Stimulated activated memory B cell treated with anti-CD40 and anti-IgM and Interleukin-4, amounts not matched to agents 10 μg/mL and 1 μg/mL and 100 μg/mL, for 72 hours (primary cell): ENCODE measurements at regions not wholly inside any gene's neighbourhood (a gene's known extent, or its start where the extent isn't known, plus 50 kb on each side); places are given as distances from the start of the nearest gene placed in this dataset.

Source experiments
- ATAC-seq: fragments of 150-1000 bp; cut with Tn5 transposase; 2 replicates; pipeline ENCODE4 v1.10.0; 2021
- H3K27ac Mint-ChIP-seq: one replicate; pipeline ENCODE4 v1.8.0; 2022; ENCODE audit warnings: mild to moderate bottlenecking, mixed read lengths
- H3K27me3 Mint-ChIP-seq: one replicate; pipeline ENCODE4 v1.8.0; 2022; ENCODE audit warnings: mixed read lengths
- H3K36me3 Mint-ChIP-seq: one replicate; pipeline ENCODE4 v1.8.0; 2022; ENCODE audit warnings: mixed read lengths
- H3K4me1 Mint-ChIP-seq: one replicate; pipeline ENCODE4 v1.8.0; 2022; ENCODE audit warnings: mixed read lengths
- H3K4me3 Mint-ChIP-seq: one replicate; pipeline ENCODE4 v1.8.0; 2022; ENCODE audit warnings: mild to moderate bottlenecking, moderate library complexity, mixed read lengths
- H3K9me3 Mint-ChIP-seq: one replicate; pipeline ENCODE4 v1.8.0; 2022; ENCODE audit warnings: mixed read lengths

- no peak overlapping the region for H3K27ac Mint-ChIP-seq
- ATAC-seq: no peak
- peaks cover 18% of the 10 kb centered on the region for H3K27me3 Mint-ChIP-seq
- H3K36me3 Mint-ChIP-seq: no peaks in the 10 kb centered on the region
- H3K4me1 Mint-ChIP-seq: no peaks in the 10 kb centered on the region
- H3K4me3 Mint-ChIP-seq: no peak overlapping the region
- no peaks in the 10 kb centered on the region for H3K9me3 Mint-ChIP-seq
These were observed 190.4 kb upstream of the MCHR2 start for GRCh38 chr6:100184473-100184872.

- Mint-ChIP-seq H3K4me3 (no peak overlapping the region), H3K4me1 (no peaks in the 10 kb centered on the region)
These were observed 188.3 kb upstream of the MCHR2 start for GRCh38 chr6:100182313-100182712.

GRCh38 chr6:100181309-100181708, 187.3 kb upstream of the MCHR2 start:
- Mint-ChIP-seq H3K27ac (no peak overlapping the region), H3K9me3 (no peaks in the 10 kb centered on the region), H3K4me3 (no peak overlapping the region), H3K27me3 (peaks cover 26% of the 10 kb centered on the region), H3K36me3 (no peaks in the 10 kb centered on the region), H3K4me1 (no peaks in the 10 kb centered on the region)
- no peak for ATAC-seq

More at GRCh38 chr6:100182313-100182712, 188.3 kb upstream of the MCHR2 start:
- Mint-ChIP-seq H3K36me3 (no peaks in the 10 kb centered on the region), H3K27me3 (peaks cover 26% of the 10 kb centered on the region), H3K27ac (no peak overlapping the region), H3K9me3 (no peaks in the 10 kb centered on the region)
- no peak for ATAC-seq

GRCh38 chr6:100179576-100179975, 185.6 kb upstream of the MCHR2 start:
- ATAC-seq: no peak
- no peaks in the 10 kb centered on the region for H3K4me1 Mint-ChIP-seq
- no peak overlapping the region for H3K4me3 Mint-ChIP-seq
- H3K9me3 Mint-ChIP-seq: no peaks in the 10 kb centered on the region
- H3K36me3 Mint-ChIP-seq: no peaks in the 10 kb centered on the region
- no peak overlapping the region for H3K27ac Mint-ChIP-seq
- H3K27me3 Mint-ChIP-seq: peaks cover 26% of the 10 kb centered on the region

- no peaks in the 10 kb centered on the region for H3K4me1 Mint-ChIP-seq
- no peaks in the 10 kb centered on the region for H3K9me3 Mint-ChIP-seq
- no peak for ATAC-seq
- H3K36me3 Mint-ChIP-seq: no peaks in the 10 kb centered on the region
- H3K27me3 Mint-ChIP-seq: peaks cover 26% of the 10 kb centered on the region
- H3K27ac Mint-ChIP-seq: no peak overlapping the region
- no peak overlapping the region for H3K4me3 Mint-ChIP-seq
These were observed 183.9 kb upstream of the MCHR2 start for GRCh38 chr6:100177956-100178355.

GRCh38 chr6:100176951-100177710, 183.1 kb upstream of the MCHR2 start:
- Mint-ChIP-seq H3K9me3 (no peaks in the 10 kb centered on the region), H3K27ac (no peak overlapping the region), H3K4me1 (no peaks in the 10 kb centered on the region), H3K4me3 (no peak overlapping the region), H3K36me3 (no peaks in the 10 kb centered on the region), H3K27me3 (peaks cover 21% of the 10 kb centered on the region)
- no peak for ATAC-seq

GRCh38 chr6:100176311-100176950, 182.4 kb upstream of the MCHR2 start:
- Mint-ChIP-seq H3K27me3 (peaks cover 14% of the 10 kb centered on the region), H3K27ac (no peak overlapping the region), H3K4me1 (no peaks in the 10 kb centered on the region), H3K36me3 (no peaks in the 10 kb centered on the region), H3K4me3 (no peak overlapping the region), H3K9me3 (no peaks in the 10 kb centered on the region)
- ATAC-seq: no peak

GRCh38 chr6:100175814-100176310, 181.8 kb upstream of the MCHR2 start:
- H3K9me3 Mint-ChIP-seq: no peaks in the 10 kb centered on the region
- peaks cover 9% of the 10 kb centered on the region for H3K27me3 Mint-ChIP-seq
- H3K27ac Mint-ChIP-seq: no peak overlapping the region
- ATAC-seq: no peak
- no peaks in the 10 kb centered on the region for H3K4me1 Mint-ChIP-seq
- no peak overlapping the region for H3K4me3 Mint-ChIP-seq
- H3K36me3 Mint-ChIP-seq: no peaks in the 10 kb centered on the region

- no peaks in the 10 kb centered on the region for H3K36me3 Mint-ChIP-seq
- H3K9me3 Mint-ChIP-seq: no peaks in the 10 kb centered on the region
- ATAC-seq: no peak
- H3K27ac Mint-ChIP-seq: no peak overlapping the region
- no peaks in the 10 kb centered on the region for H3K27me3 Mint-ChIP-seq
- H3K4me3 Mint-ChIP-seq: no peak overlapping the region
- H3K4me1 Mint-ChIP-seq: no peaks in the 10 kb centered on the region
These were observed 179.2 kb upstream of the MCHR2 start for GRCh38 chr6:100173211-100173610.

GRCh38 chr6:100172322-100172713, 178.3 kb upstream of the MCHR2 start:
- H3K4me1 Mint-ChIP-seq: no peaks in the 10 kb centered on the region
- H3K36me3 Mint-ChIP-seq: no peaks in the 10 kb centered on the region
- ATAC-seq: no peak
- H3K4me3 Mint-ChIP-seq: no peak overlapping the region
- H3K27ac Mint-ChIP-seq: no peak overlapping the region
- no peaks in the 10 kb centered on the region for H3K9me3 Mint-ChIP-seq
- H3K27me3 Mint-ChIP-seq: no peaks in the 10 kb centered on the region

- no peak overlapping the region for H3K27ac Mint-ChIP-seq
- H3K4me1 Mint-ChIP-seq: no peaks in the 10 kb centered on the region
- H3K27me3 Mint-ChIP-seq: no peaks in the 10 kb centered on the region
- H3K36me3 Mint-ChIP-seq: no peaks in the 10 kb centered on the region
- H3K9me3 Mint-ChIP-seq: no peaks in the 10 kb centered on the region
- no peak overlapping the region for H3K4me3 Mint-ChIP-seq
- no peak for ATAC-seq
These were observed 177.7 kb upstream of the MCHR2 start for GRCh38 chr6:100171533-100172321.

GRCh38 chr6:100168148-100168547, 174.1 kb upstream of the MCHR2 start:
- Mint-ChIP-seq H3K9me3 (no peaks in the 10 kb centered on the region), H3K4me3 (no peak overlapping the region), H3K4me1 (no peaks in the 10 kb centered on the region), H3K36me3 (no peaks in the 10 kb centered on the region), H3K27ac (no peak overlapping the region), H3K27me3 (no peaks in the 10 kb centered on the region)
- no peak for ATAC-seq

GRCh38 chr6:100167585-100167984, 173.6 kb upstream of the MCHR2 start:
- no peaks in the 10 kb centered on the region for H3K36me3 Mint-ChIP-seq
- no peaks in the 10 kb centered on the region for H3K9me3 Mint-ChIP-seq
- no peaks in the 10 kb centered on the region for H3K4me1 Mint-ChIP-seq
- no peak for ATAC-seq
- no peaks in the 10 kb centered on the region for H3K27me3 Mint-ChIP-seq
- no peak overlapping the region for H3K27ac Mint-ChIP-seq
- no peak overlapping the region for H3K4me3 Mint-ChIP-seq

GRCh38 chr6:100166956-100167355, 172.9 kb upstream of the MCHR2 start:
- no peaks in the 10 kb centered on the region for H3K4me1 Mint-ChIP-seq
- H3K4me3 Mint-ChIP-seq: no peak overlapping the region
- no peak for ATAC-seq
- H3K9me3 Mint-ChIP-seq: no peaks in the 10 kb centered on the region
- no peaks in the 10 kb centered on the region for H3K36me3 Mint-ChIP-seq
- H3K27ac Mint-ChIP-seq: no peak overlapping the region
- H3K27me3 Mint-ChIP-seq: no peaks in the 10 kb centered on the region

- Mint-ChIP-seq H3K36me3 (no peaks in the 10 kb centered on the region), H3K27ac (no peak overlapping the region), H3K27me3 (peaks cover 2% of the 10 kb centered on the region), H3K9me3 (no peaks in the 10 kb centered on the region), H3K4me1 (no peaks in the 10 kb centered on the region), H3K4me3 (no peak overlapping the region)
- no peak for ATAC-seq
These were observed 171.4 kb upstream of the MCHR2 start for GRCh38 chr6:100165442-100165841.
